ENCODE measurements at regions not wholly inside any gene's neighbourhood (a gene's known extent, or its start where the extent isn't known, plus 50 kb on each side); places are given as distances from the start of the nearest gene placed in this dataset.

DNA sequence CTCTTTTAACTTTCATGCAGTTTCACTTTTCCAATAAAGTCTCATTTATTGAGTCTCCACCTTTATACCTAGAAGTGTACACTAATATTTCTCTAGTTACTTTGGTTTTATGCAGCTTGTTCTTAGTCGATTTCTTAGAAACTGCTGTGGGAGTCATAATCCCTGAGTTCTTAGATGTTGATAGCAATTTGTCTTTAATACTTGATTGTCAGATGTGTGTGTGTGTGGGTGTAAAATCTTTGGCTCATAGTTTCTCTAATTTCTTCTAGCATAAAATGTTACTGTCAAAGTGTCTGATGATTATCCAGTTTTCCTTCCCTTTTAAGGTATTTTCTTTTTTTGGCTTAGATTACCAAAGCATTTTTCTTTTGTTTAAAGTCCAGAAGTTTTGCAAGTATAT is 473.8 kb upstream of the PTCHD4 start:
- intact Hi-C loops (cut with DNase I, micrococcal nuclease) = no loop called here
- Histone ChIP-seq H3K9me3 (no peaks in the 10 kb centered on the region), H3K4me3 (no peak overlapping the region), H3K4me1 (ENCODE audit: low read depth) (no peaks in the 10 kb centered on the region), H3K36me3 (ENCODE audit: low read depth) (no peaks in the 10 kb centered on the region)
- ATAC-seq = no peak
- TF ChIP-seq, protein P1, sequence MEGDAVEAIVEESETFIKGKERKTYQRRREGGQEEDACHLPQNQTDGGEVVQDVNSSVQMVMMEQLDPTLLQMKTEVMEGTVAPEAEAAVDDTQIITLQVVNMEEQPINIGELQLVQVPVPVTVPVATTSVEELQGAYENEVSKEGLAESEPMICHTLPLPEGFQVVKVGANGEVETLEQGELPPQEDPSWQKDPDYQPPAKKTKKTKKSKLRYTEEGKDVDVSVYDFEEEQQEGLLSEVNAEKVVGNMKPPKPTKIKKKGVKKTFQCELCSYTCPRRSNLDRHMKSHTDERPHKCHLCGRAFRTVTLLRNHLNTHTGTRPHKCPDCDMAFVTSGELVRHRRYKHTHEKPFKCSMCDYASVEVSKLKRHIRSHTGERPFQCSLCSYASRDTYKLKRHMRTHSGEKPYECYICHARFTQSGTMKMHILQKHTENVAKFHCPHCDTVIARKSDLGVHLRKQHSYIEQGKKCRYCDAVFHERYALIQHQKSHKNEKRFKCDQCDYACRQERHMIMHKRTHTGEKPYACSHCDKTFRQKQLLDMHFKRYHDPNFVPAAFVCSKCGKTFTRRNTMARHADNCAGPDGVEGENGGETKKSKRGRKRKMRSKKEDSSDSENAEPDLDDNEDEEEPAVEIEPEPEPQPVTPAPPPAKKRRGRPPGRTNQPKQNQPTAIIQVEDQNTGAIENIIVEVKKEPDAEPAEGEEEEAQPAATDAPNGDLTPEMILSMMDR (IDR thresholded peaks at IDR 0.05) = no peak
- DNase-seq = no peak

DNA sequence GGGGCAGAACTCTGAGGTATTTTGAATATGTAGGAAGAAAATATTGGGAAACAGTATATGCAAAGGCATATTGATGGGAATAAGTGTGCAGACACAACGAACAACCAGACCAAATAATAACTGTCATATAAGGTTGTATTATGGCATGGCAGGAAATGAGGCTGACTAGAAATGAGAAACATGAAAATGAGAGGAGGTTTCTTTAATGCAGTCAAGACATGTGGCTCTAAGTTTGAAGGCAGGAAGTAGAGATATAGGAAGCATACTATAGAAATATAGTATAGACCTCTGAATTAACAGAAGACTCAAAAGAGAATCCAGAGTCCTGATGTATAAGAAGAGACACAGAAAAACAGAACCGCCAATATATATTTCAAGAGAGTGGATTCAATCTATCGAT is 459.7 kb upstream of the PTCHD4 start:
- intact Hi-C loops (cut with DNase I, micrococcal nuclease) = no loop called here

DNA sequence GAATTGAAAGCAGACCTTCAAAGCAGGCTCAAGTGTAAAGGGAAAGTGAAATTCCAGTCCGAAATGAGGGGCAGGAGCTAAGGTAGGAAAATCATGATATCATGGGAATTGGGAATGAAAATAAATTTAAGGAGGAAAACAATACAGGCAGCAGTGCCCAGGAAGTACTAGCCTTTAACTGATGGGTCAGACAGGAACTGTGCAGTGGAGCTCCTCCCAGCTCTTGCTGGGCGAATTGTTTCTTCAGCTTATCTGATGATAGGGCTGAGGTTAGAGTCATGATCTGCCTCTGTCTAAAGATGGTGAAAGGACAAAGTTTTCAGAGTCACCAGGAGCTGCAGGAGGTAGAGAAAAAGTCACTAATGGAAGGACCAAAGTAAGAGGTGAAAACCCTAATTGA is 457.9 kb upstream of the PTCHD4 start:
- no peak for DNase-seq
- TF ChIP-seq, protein P1 (IDR thresholded peaks at IDR 0.05) = no peak
- intact Hi-C loops (cut with DNase I, micrococcal nuclease) = no loop called here
- Histone ChIP-seq H3K36me3 (ENCODE audit: low read depth) (no peaks in the 10 kb centered on the region), H3K9me3 (no peaks in the 10 kb centered on the region), H3K4me1 (ENCODE audit: low read depth) (no peaks in the 10 kb centered on the region), H3K4me3 (no peak overlapping the region)
- no peak for ATAC-seq

More for the DNA sequence above, 459.7 kb upstream of the PTCHD4 start:
- DNase-seq (no peak), ATAC-seq (no peak)
- Histone ChIP-seq H3K9me3 (no peaks in the 10 kb centered on the region), H3K36me3 (ENCODE audit: low read depth) (no peaks in the 10 kb centered on the region), H3K4me3 (no peak overlapping the region), H3K4me1 (ENCODE audit: low read depth) (no peaks in the 10 kb centered on the region)
- TF ChIP-seq, protein P1 (IDR thresholded peaks at IDR 0.05) = no peak

DNA sequence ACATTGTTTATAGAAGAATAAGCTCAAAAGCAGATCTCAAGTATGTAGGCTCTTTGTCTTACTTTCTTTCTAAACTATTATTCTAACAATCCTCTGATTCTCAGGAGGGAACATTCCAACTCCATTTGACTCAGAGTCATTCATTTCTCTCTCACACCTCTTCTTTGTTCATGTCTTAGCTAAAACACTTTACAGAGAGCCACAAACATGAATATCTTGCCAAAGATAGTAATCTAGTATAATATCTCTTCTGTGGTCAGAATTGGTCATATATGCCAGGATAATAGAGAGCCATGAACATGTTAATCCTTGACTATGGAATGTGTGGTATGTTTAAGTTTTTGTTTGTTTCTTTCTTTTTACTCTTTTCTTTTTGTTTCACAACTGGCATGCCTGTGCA is 456.0 kb upstream of the PTCHD4 start:
- Histone ChIP-seq H3K4me3 (no peak overlapping the region), H3K9me3 (no peaks in the 10 kb centered on the region), H3K36me3 (ENCODE audit: low read depth) (no peaks in the 10 kb centered on the region), H3K4me1 (ENCODE audit: low read depth) (no peaks in the 10 kb centered on the region)
- ATAC-seq (no peak), DNase-seq (no peak)
- TF ChIP-seq, protein P1 (IDR thresholded peaks at IDR 0.05) = no peak
- intact Hi-C loops (cut with DNase I, micrococcal nuclease) = no loop called here

DNA sequence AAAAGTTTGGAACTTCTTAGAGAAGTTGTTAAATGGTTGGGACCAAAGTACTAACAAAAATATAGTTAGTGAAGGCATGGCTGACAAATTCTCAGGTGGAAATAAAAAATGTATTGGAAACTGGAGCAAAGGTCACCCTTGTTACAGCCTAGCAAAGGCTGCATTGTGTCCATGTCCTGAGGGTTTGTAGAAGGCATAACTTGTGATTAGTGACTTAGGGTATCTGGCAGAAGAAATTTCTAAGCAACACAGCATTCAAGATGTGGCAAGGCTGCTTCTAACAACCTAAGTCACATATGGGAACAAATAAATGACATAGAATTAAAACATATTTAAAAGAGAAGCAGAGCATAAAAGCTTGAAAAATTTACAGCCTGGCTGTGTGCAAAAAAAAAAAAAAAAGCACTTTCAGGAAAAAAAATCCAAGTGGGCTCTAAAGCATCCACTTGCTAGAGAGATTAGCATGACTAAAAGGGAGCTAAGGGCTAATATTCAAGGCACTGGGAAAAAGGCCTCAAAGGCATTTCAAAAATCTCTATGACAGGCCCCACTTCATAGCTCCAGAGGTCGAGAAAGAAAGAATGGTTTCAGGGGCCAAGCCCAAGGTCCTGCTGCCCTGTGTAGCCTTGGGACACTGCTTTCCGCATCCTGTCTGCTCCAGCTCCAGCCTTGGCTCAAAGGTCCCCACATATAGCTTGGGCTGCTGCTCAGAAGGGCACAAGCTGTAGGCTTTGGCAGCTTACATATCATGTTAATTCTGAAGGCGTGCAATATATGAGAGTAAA is 453.2 kb upstream of the PTCHD4 start:
- no peak overlapping the region for H3K4me3 ChIP-seq
- DNase-seq (no peak), ATAC-seq (no peak)
- H3K4me1 ChIP-seq (ENCODE audit: low read depth) = no peaks in the 10 kb centered on the region
- no peaks in the 10 kb centered on the region for H3K9me3 ChIP-seq
- TF ChIP-seq, protein P1 (IDR thresholded peaks at IDR 0.05) = no peak
- intact Hi-C loops (cut with DNase I, micrococcal nuclease) = no loop called here
- H3K36me3 ChIP-seq (ENCODE audit: low read depth) = no peaks in the 10 kb centered on the region

All from mucosa of descending colon (tissue), 3 donors.